ENCODE measurements at regions not wholly inside any gene's neighbourhood (a gene's known extent, or its start where the extent isn't known, plus 50 kb on each side); places are given as distances from the start of the nearest gene placed in this dataset.

- no peaks in the 10 kb centered on the region for H3K27me3 Mint-ChIP-seq
- POLR2A ChIA-PET = no interaction called here
Measured at GRCh38 chr11:120061036-120061760, 76.7 kb downstream of the TRIM29 start.

GRCh38 chr11:120060512-120060911, 77.4 kb downstream of the TRIM29 start:
- no peaks in the 10 kb centered on the region for H3K9me3 Mint-ChIP-seq
- no peak for DNase-seq
- no peaks in the 10 kb centered on the region for H3K36me3 Mint-ChIP-seq
- H3K4me3 Mint-ChIP-seq = no peak overlapping the region
- no peaks in the 10 kb centered on the region for H3K27me3 Mint-ChIP-seq
- POLR2A ChIA-PET = no interaction called here
- no peak for ATAC-seq (ENCODE audit: low read depth)
- H3K27ac Mint-ChIP-seq = no peak overlapping the region
- no peaks in the 10 kb centered on the region for H3K4me1 Mint-ChIP-seq

More at GRCh38 chr11:120061036-120061760, 76.7 kb downstream of the TRIM29 start:
- H3K27ac Mint-ChIP-seq = no peak overlapping the region
- DNase-seq (no peak), ATAC-seq (ENCODE audit: low read depth) (no peak)
- H3K4me1 Mint-ChIP-seq = no peaks in the 10 kb centered on the region
- no peak overlapping the region for H3K4me3 Mint-ChIP-seq
- H3K36me3 Mint-ChIP-seq = no peaks in the 10 kb centered on the region
- H3K9me3 Mint-ChIP-seq = no peaks in the 10 kb centered on the region

- Mint-ChIP-seq H3K9me3 (no peaks in the 10 kb centered on the region), H3K4me3 (no peak overlapping the region), H3K36me3 (no peaks in the 10 kb centered on the region), H3K4me1 (no peaks in the 10 kb centered on the region), H3K27ac (no peak overlapping the region), H3K27me3 (no peaks in the 10 kb centered on the region)
- no peak for ATAC-seq (ENCODE audit: low read depth)
- POLR2A ChIA-PET = no interaction called here
- no peak for DNase-seq
Measured at GRCh38 chr11:120058931-120059330, 79.0 kb downstream of the TRIM29 start.

GRCh38 chr11:120057595-120058581, 80.0 kb downstream of the TRIM29 start:
- Mint-ChIP-seq H3K27ac (no peak overlapping the region), H3K27me3 (no peaks in the 10 kb centered on the region), H3K36me3 (no peaks in the 10 kb centered on the region), H3K4me1 (no peaks in the 10 kb centered on the region), H3K9me3 (no peaks in the 10 kb centered on the region), H3K4me3 (no peak overlapping the region)
- ATAC-seq (ENCODE audit: low read depth) = no peak
- POLR2A ChIA-PET = no interaction called here
- no peak for DNase-seq

GRCh38 chr11:120057028-120057330, 80.9 kb downstream of the TRIM29 start:
- POLR2A ChIA-PET = no interaction called here
- DNase-seq = no peak
- H3K4me3 Mint-ChIP-seq = no peak overlapping the region

GRCh38 chr11:120056301-120057027, 81.4 kb downstream of the TRIM29 start:
- no peaks in the 10 kb centered on the region for H3K4me1 Mint-ChIP-seq
- no peak overlapping the region for H3K27ac Mint-ChIP-seq
- no peaks in the 10 kb centered on the region for H3K9me3 Mint-ChIP-seq
- no peak overlapping the region for H3K4me3 Mint-ChIP-seq
- no peaks in the 10 kb centered on the region for H3K27me3 Mint-ChIP-seq
- H3K36me3 Mint-ChIP-seq = no peaks in the 10 kb centered on the region
- POLR2A ChIA-PET = no interaction called here
- ATAC-seq (ENCODE audit: low read depth) (no peak), DNase-seq (no peak)

More at GRCh38 chr11:120057028-120057330, 80.9 kb downstream of the TRIM29 start:
- H3K27me3 Mint-ChIP-seq = no peaks in the 10 kb centered on the region
- no peaks in the 10 kb centered on the region for H3K4me1 Mint-ChIP-seq
- no peak for ATAC-seq (ENCODE audit: low read depth)
- no peak overlapping the region for H3K27ac Mint-ChIP-seq
- no peaks in the 10 kb centered on the region for H3K36me3 Mint-ChIP-seq
- H3K9me3 Mint-ChIP-seq = no peaks in the 10 kb centered on the region

GRCh38 chr11:120055646-120056045, 82.3 kb downstream of the TRIM29 start:
- Mint-ChIP-seq H3K9me3 (no peaks in the 10 kb centered on the region), H3K27me3 (no peaks in the 10 kb centered on the region), H3K36me3 (no peaks in the 10 kb centered on the region), H3K4me3 (no peak overlapping the region), H3K4me1 (no peaks in the 10 kb centered on the region), H3K27ac (no peak overlapping the region)
- POLR2A ChIA-PET = interaction anchor here (0.6 kb wide), 1 partner anchor 72 kb away, joined by 3 read pairs; no protein-coding TSS in a partner anchor
- DNase-seq = no peak
- no peak for ATAC-seq (ENCODE audit: low read depth)

- DNase-seq (no peak), ATAC-seq (ENCODE audit: low read depth) (no peak)
- Mint-ChIP-seq H3K36me3 (no peaks in the 10 kb centered on the region), H3K27me3 (no peaks in the 10 kb centered on the region), H3K27ac (no peak overlapping the region), H3K9me3 (no peaks in the 10 kb centered on the region), H3K4me3 (no peak overlapping the region), H3K4me1 (no peaks in the 10 kb centered on the region)
- POLR2A ChIA-PET = no interaction called here
Measured at GRCh38 chr11:120054753-120055045, 83.2 kb downstream of the TRIM29 start.

- Mint-ChIP-seq H3K27me3 (no peaks in the 10 kb centered on the region), H3K9me3 (no peaks in the 10 kb centered on the region), H3K4me3 (no peak overlapping the region), H3K27ac (no peak overlapping the region), H3K36me3 (no peaks in the 10 kb centered on the region), H3K4me1 (no peaks in the 10 kb centered on the region)
- POLR2A ChIA-PET = no interaction called here
- DNase-seq = no peak
- ATAC-seq (ENCODE audit: low read depth) = no peak
Measured at GRCh38 chr11:120054016-120054752, 83.7 kb downstream of the TRIM29 start.

GRCh38 chr11:120052196-120052775, 85.6 kb downstream of the TRIM29 start:
- no peaks in the 10 kb centered on the region for H3K4me1 Mint-ChIP-seq
- DNase-seq = no peak
- H3K9me3 Mint-ChIP-seq = peaks cover 5% of the 10 kb centered on the region
- POLR2A ChIA-PET = no interaction called here
- H3K27me3 Mint-ChIP-seq = no peaks in the 10 kb centered on the region
- no peak overlapping the region for H3K27ac Mint-ChIP-seq
- no peak for ATAC-seq (ENCODE audit: low read depth)
- no peaks in the 10 kb centered on the region for H3K36me3 Mint-ChIP-seq
- no peak overlapping the region for H3K4me3 Mint-ChIP-seq

GRCh38 chr11:120044011-120044675, 93.8 kb downstream of the TRIM29 start:
- POLR2A ChIA-PET = no interaction called here
- ATAC-seq (ENCODE audit: low read depth) (no peak), DNase-seq (no peak)
- no peaks in the 10 kb centered on the region for H3K36me3 Mint-ChIP-seq
- H3K27me3 Mint-ChIP-seq = peaks cover 4% of the 10 kb centered on the region
- H3K27ac Mint-ChIP-seq = no peak overlapping the region
- H3K9me3 Mint-ChIP-seq = peaks cover 11% of the 10 kb centered on the region
- no peak overlapping the region for H3K4me3 Mint-ChIP-seq
- H3K4me1 Mint-ChIP-seq = no peaks in the 10 kb centered on the region

- no peak for ATAC-seq (ENCODE audit: low read depth)
- no peak for DNase-seq
- Mint-ChIP-seq H3K27me3 (peaks cover 4% of the 10 kb centered on the region), H3K4me3 (no peak overlapping the region), H3K27ac (no peak overlapping the region), H3K36me3 (no peaks in the 10 kb centered on the region), H3K9me3 (peaks cover 11% of the 10 kb centered on the region), H3K4me1 (no peaks in the 10 kb centered on the region)
- POLR2A ChIA-PET = no interaction called here
Measured at GRCh38 chr11:120043328-120043945, 94.5 kb downstream of the TRIM29 start.
